Skeletal muscle satellite cell (primary cell): ENCODE measurements at regions not wholly inside any gene's neighbourhood (a gene's known extent, or its start where the extent isn't known, plus 50 kb on each side); places are given as distances from the start of the nearest gene placed in this dataset.

Experiments
- H3K27me3 ChIP-seq: 2 replicates; pipeline ENCODE4 v1.7.0; 2013; ENCODE audit warnings: low read length; ENCODE audit not compliant: control insufficient read depth, insufficient read depth
- H3K36me3 ChIP-seq: 2 replicates; pipeline ENCODE4 v1.7.0; 2013; ENCODE audit warnings: mild to moderate bottlenecking, control low read depth, low read length; ENCODE audit not compliant: insufficient read depth
- H3K4me1 ChIP-seq: 2 replicates; pipeline ENCODE4 v1.7.0; 2013; ENCODE audit warnings: low read length; ENCODE audit not compliant: control insufficient read depth, insufficient read depth
- H3K4me2 ChIP-seq: 2 replicates; pipeline ENCODE4 v1.7.0; 2013; ENCODE audit warnings: mild to moderate bottlenecking, low read length
- H3K4me3 ChIP-seq: 2 replicates; pipeline ENCODE4 v1.7.0; 2013; ENCODE audit warnings: low read length
- H3K9ac ChIP-seq: 2 replicates; pipeline ENCODE4 v1.7.0; 2013; ENCODE audit warnings: mild to moderate bottlenecking, low read depth, low read length, moderate library complexity
- H3K9me3 ChIP-seq: replicated peaks from 2 replicates; pipeline ENCODE4 v1.7.0; 2013; ENCODE audit warnings: mild to moderate bottlenecking, control low read depth, low read length

DNA sequence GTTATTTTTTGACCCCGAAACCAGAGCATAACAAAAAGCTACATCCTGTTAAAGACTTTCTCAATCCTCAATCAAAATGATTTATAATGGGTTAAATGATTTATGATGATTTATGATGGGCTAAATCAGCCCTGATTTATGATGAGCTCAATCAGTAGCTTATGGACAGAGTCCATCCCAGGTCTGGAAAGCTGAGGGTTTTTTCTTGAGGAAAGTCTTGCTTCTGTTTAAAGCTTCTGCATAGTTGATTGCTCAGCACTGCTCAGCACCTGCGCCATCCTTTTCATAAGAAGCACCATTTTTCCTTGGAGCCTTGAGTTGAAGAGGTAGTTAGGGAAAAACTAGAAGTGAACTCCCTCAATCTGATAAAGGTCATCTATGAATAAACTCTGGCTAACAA, 356.8 kb downstream of the CYRIA start:
- Histone ChIP-seq H3K9ac (no peak overlapping the region), H3K36me3 (no peaks in the 10 kb centered on the region), H3K4me2 (no peak overlapping the region), H3K4me3 (no peak overlapping the region), H3K4me1 (no peaks in the 10 kb centered on the region), H3K27me3 (no peaks in the 10 kb centered on the region), H3K9me3 (no peaks in the 10 kb centered on the region)

DNA sequence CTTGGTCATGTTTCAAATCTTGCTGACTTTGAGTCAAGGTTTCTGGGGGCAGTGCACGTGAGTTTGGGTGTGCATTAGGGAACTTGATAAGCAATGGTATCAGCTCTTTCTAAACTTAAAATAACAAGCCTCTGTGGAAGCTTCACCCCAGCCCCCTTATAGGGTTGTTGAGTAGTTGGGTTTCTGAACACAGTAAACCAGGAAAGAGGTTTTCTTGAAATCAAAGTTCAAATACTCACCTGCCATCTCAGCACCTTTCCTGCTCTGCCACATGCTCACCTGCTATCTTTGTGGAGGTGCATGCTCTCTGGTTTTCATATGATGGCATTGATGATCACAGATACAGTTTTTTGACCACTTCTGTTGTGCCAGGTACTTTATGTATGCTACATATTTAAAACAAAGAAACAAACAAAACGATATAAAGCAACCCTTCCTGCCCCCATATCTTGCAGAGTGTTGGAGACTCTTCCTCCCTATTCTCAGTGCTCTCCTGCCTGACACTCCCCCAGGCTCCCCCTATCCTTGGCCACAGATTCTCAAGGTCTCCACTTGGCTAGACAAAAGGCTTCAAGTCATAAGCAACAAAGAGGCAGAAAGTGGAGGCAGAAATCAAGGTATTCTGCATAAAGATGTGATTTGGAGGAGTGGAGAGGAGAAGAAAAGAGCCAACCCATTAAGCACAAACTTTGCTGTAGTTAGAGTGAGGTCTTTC, 360.6 kb downstream of the CYRIA start:
- no peak overlapping the region for H3K4me3 ChIP-seq
- H3K4me1 ChIP-seq, result no peaks in the 10 kb centered on the region
- H3K4me2 ChIP-seq, result no peak overlapping the region
- no peaks in the 10 kb centered on the region for H3K36me3 ChIP-seq
- no peak overlapping the region for H3K9ac ChIP-seq
- H3K9me3 ChIP-seq, result no peaks in the 10 kb centered on the region
- no peaks in the 10 kb centered on the region for H3K27me3 ChIP-seq

DNA sequence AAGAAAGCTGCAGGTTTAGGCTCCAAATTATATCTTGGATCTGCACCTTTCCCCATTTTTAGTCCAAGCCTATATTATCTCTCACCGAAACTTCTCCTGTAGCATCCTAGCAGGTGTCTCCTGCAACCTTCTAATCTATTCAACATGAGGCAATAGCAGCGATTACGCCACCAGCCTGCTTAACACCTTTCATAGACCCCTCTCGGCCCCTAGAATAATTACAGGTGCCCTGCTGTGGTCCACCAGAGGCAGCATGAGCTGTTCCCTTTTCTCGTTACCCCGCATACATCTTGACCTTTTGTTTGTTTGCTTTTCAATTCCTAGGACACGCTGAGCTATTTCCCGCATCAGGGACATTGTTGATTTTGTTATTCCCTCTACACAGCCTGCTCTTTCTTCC, 361.9 kb downstream of the CYRIA start:
- Histone ChIP-seq H3K27me3 (no peaks in the 10 kb centered on the region), H3K4me1 (no peaks in the 10 kb centered on the region), H3K9ac (no peak overlapping the region), H3K4me2 (no peak overlapping the region), H3K9me3 (no peaks in the 10 kb centered on the region), H3K4me3 (no peak overlapping the region), H3K36me3 (no peaks in the 10 kb centered on the region)

GRCh38 chr2:16303273-16303577, 362.4 kb downstream of the CYRIA start:
- H3K9ac ChIP-seq, result no peak overlapping the region
- H3K4me3 ChIP-seq, result no peak overlapping the region
- no peaks in the 10 kb centered on the region for H3K4me1 ChIP-seq
- H3K36me3 ChIP-seq, result no peaks in the 10 kb centered on the region
- H3K27me3 ChIP-seq, result no peaks in the 10 kb centered on the region
- H3K4me2 ChIP-seq, result no peak overlapping the region
- no peaks in the 10 kb centered on the region for H3K9me3 ChIP-seq

DNA sequence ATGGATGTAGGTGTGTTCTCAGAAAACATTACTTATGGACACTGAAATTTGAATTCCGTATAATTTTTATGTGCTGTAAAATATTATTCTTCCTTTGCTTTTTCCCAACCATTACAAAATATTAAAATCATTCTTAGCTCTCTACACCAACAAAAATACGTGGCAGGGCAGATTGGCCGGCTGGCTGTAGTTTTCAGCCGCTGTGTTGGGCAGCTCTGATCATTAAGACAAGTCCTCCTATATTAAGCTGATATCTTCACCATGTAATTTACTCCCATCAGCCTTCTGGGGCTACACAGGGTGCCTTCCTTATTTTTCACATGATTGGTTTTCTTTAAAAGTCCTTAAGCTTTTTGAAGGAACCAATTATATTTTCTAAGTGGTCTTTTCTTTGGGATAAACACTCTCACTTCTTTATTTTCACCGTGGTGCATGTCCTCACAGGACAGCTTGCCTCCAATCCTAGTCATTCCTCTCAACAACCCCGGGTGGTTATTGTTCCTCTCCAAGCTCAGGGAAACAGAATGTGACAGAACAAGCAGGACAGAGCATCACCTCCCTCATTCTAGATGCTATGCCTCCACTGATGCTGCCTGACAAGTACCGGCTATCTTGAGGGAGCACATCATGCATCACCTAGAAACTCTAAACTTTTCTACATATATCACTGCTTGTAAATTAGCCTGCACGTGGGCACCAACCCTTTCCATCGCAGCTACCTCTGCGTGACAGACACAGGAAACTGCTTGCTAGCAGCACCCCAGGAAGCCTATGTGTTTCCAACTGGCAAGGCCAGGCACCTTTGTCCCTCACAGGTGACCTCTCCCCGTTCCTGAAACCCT, 362.3 kb downstream of the MYCN start:
- Histone ChIP-seq H3K9me3 (no peaks in the 10 kb centered on the region), H3K36me3 (no peaks in the 10 kb centered on the region), H3K4me1 (no peaks in the 10 kb centered on the region), H3K27me3 (no peaks in the 10 kb centered on the region), H3K9ac (no peak overlapping the region), H3K4me3 (no peak overlapping the region), H3K4me2 (no peak overlapping the region)

DNA sequence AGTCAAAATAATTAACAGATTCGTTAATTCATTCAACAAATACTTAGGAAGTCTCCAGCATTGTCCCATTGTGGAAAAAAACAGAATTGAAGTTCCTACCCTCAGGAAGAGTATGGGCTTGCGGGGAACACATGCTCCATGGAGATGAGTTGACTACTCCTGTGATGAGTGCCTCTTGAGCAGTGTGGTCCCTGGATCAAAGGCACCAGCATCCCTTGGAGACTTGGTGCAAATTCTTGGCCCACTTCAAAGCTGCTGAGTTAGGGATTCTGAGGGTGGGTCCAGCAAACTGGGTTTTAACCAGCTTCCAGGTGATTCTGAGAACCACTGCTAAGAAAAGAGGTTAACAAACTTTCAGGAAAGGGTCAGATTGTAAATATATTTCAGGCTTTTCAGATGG, 361.6 kb downstream of the MYCN start:
- H3K36me3 ChIP-seq, result no peaks in the 10 kb centered on the region
- H3K4me1 ChIP-seq, result no peaks in the 10 kb centered on the region
- no peak overlapping the region for H3K4me3 ChIP-seq
- H3K27me3 ChIP-seq, result no peaks in the 10 kb centered on the region
- H3K9ac ChIP-seq, result no peak overlapping the region
- no peak overlapping the region for H3K4me2 ChIP-seq
- H3K9me3 ChIP-seq, result no peaks in the 10 kb centered on the region

- Histone ChIP-seq H3K4me2 (no peak overlapping the region), H3K4me1 (no peaks in the 10 kb centered on the region), H3K9me3 (no peaks in the 10 kb centered on the region), H3K36me3 (no peaks in the 10 kb centered on the region), H3K9ac (no peak overlapping the region), H3K27me3 (no peaks in the 10 kb centered on the region), H3K4me3 (no peak overlapping the region)
Measured at GRCh38 chr2:16298866-16299265, 358.5 kb downstream of the MYCN start.

DNA sequence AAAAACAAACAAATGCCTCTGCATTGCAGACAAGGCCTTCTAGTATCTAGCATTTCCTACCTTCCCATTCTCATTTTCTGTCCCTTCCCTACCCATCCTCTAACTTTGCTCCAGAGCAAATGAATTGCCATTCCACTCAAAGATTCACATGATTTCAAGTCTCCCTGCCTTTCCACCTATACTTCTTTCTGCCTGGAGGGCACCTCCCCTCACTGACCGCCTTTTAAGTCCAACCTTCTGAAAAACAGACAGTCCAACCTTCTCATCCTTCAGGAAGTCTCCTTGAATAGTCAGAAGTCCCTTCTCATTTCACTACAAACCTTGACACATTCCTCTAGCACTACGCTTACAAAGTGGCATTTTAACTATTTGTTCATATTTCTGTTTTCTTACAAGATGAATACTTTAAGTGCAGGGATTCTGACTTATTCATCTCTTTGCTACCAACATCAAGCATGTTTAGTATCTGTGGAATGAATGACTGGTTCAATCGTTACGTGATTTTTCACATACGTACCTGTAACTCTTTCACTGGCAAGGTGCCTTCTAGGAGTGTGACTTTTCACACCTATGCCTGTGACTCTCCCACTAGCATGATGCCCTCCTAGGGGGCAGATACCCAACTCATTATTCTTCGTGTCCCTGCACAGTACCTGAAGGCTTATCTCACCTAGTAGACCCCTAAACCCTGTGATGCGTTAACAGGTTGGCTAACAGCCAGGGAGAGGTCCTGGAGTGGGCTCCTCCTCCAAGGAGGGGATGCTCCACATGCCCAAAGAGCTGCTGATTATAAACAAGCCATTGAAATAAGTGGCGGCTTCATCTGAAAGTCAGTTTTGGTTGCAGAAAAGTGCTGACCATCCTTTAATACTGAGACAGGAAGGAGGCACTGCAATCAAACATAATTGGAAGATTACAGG, 356.2 kb downstream of the MYCN start:
- Histone ChIP-seq H3K27me3 (no peaks in the 10 kb centered on the region), H3K4me3 (no peak overlapping the region), H3K4me2 (no peak overlapping the region), H3K9ac (no peak overlapping the region), H3K9me3 (no peaks in the 10 kb centered on the region), H3K36me3 (no peaks in the 10 kb centered on the region), H3K4me1 (no peaks in the 10 kb centered on the region)

DNA sequence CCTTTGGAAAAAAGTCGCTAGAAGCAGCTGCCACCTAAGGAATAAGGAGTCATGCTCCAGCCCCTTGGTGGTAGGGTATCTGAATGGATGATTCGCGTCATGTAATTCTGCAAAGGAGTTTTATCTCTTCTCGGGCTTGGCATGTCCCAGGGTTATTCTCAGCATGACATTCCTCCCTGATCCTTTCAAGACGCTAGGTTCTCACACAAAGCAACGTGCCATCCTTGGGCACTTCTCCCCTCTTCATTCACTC, 355.6 kb downstream of the MYCN start:
- no peaks in the 10 kb centered on the region for H3K36me3 ChIP-seq
- no peak overlapping the region for H3K4me3 ChIP-seq
- H3K4me1 ChIP-seq, result no peaks in the 10 kb centered on the region

DNA sequence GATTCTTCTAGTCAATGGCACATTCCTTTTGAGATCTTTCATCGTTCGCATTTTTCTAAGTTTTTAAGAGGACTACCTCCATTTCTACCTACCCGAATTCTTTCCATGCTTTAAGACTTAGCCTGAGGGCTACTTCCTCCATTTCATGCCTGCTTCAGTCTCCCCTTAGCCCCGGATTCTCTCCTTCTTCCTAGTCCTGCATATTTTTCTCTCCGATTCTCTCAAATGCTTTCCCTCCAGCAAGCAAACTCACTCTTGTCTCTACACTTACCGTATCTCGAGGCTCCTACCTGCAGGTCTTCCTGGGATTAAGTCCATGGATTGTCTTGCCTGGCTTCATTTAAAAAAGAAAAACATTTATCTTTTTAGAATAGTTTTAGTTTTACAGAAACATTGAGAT, 354.4 kb downstream of the MYCN start:
- Histone ChIP-seq H3K4me2 (no peak overlapping the region), H3K4me3 (no peak overlapping the region), H3K4me1 (no peaks in the 10 kb centered on the region), H3K9ac (no peak overlapping the region), H3K27me3 (no peaks in the 10 kb centered on the region), H3K9me3 (no peaks in the 10 kb centered on the region), H3K36me3 (no peaks in the 10 kb centered on the region)

More for the DNA sequence above, 355.6 kb downstream of the MYCN start:
- Histone ChIP-seq H3K4me2 (no peak overlapping the region), H3K9me3 (no peaks in the 10 kb centered on the region), H3K9ac (no peak overlapping the region), H3K27me3 (no peaks in the 10 kb centered on the region)

- no peak overlapping the region for H3K4me3 ChIP-seq
- H3K9me3 ChIP-seq, result peaks cover 3% of the 10 kb centered on the region
- no peak overlapping the region for H3K9ac ChIP-seq
- H3K27me3 ChIP-seq, result no peaks in the 10 kb centered on the region
- H3K36me3 ChIP-seq, result no peaks in the 10 kb centered on the region
- no peak overlapping the region for H3K4me2 ChIP-seq
- H3K4me1 ChIP-seq, result no peaks in the 10 kb centered on the region
Measured at GRCh38 chr2:16293871-16294270, 353.5 kb downstream of the MYCN start.
